DMS79 (cell line): ENCODE measurements at regions not wholly inside any gene's neighbourhood (a gene's known extent, or its start where the extent isn't known, plus 50 kb on each side); places are given as distances from the start of the nearest gene placed in this dataset.
A peak's percentile ranks its signal among the peaks of the same experiment; 100 is the strongest.

Experiments used
- DNase-seq: peaks from one replicate; lab custom pipeline; 2025; lab: John Stamatoyannopoulos, UW

DNA sequence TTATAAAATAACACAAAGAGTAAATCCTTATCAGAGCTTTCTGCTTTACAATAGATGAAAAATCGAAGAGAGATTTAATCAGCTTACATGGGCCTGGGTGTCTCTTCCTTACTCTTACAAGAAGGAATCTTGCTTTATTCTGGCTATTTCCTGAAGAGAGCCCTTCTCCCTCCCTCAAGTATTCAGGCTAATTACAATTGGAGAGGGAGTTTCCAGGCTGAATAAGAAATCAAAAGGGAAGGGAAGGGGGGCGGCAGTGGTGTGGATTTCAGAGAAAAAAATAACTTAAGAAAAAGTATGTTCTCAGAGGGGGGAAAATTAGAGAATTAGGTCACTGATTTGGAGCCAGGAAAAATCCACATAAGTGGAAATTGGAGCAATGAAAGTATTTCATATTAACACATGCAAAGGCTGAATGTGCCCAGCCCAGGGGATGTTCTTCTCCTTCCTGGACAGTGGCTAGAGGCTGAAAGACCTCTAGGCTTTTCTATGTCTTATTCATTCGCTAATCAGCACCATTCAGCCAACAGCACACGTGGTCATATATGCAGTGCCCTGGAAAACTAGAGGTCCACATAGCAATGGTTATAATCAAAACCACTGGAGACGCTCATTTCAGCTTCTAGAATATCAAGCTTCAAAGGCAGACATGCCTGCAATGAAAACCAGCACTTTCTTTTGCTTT, 158.9 kb upstream of the BTG1 start:
- no peak for DNase-seq

DNA sequence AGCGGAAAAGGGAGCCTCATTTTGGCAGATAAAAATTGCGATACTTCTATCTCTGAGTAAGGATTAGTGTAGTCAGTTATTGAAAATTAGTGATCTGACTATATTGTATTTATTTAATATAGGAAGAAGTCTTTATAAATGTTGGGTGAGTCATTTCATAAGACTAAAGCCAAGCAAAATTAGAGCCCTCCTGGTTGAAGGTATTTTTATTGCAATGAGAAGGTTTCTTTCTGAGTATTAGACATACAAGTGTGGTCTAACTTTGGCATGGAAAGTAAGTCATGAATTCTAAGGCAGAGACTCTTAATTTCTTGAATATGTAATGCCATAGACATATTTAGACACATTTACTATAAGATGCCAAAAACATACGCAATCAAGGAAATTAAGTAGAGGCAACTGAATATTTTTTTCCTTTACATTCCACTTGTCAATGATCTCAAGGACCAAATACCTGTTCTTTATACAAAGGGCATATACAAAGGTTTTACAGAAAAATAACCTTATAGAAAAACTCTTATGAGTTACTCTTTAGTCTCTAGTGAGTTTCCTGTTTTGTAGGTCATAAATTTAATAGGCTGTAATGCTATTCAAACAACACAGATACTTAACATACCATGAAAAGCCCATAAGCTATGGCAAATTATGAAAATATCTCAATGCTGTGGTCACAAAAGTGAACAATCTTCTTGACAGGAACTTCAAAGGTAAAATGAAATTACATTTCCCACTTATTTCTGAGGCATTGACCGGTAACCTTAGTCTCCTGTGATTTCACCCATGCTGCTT, 156.6 kb upstream of the BTG1 start:
- DNase-seq: no peak

DNA sequence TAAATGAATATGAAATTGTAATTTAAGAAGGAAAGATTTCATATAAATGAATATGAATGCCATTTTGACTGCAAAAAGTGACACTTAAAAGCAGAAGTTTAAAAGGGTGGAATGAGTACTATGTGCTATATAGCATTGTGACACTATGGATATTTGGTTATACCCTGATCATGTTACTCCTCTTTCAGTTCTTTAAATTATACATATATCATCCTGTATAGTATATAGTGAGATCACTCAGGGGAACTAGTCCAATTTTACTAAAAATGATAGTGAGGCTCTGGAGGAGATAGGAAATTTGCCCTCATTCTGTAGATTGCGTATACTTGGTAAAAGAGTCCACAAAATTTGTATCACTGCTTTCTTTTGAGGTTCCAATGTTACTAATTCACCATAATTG, 155.7 kb upstream of the BTG1 start:
- no peak for DNase-seq

DNA sequence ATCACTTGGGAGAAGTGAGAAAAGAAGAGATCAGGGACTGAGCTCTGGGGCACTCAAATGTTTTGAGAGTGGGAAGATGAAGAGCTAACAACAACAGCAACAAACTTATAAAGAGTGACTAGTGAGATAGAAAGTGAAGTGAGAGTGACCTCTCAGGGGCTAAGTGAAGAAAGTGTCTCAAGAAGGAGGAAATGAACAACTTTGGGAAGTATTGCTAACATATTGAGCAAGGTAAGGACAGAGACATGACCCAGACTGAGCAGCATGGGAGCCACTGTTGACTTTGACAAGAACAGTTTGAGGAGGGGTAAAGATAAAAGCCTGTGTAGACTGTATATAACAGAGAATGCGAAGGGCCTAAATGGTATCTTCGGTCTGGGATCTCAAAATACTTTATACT, 155.1 kb upstream of the BTG1 start:
- DNase-seq: no peak

DNA sequence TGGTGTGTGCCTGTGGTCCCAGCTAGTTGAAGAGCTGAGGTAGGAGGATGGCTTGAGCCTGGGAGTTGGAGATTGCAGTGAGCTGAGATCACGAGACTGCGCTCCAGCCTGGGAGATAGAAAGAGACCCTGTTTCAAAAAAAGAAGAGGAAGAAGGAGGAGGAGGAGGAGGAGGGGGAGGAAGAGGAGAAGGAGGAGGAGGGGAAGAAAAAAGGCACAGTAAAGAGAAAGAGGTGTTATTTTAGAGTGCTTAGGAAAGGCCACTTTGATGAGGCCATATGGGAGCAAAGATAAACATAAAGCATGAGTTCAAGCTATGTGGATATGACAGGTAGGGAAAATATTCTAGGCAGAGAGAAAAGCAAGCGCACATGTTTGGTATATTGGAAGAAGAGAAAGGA, 154.1 kb upstream of the BTG1 start:
- DNase-seq: no peak

DNA sequence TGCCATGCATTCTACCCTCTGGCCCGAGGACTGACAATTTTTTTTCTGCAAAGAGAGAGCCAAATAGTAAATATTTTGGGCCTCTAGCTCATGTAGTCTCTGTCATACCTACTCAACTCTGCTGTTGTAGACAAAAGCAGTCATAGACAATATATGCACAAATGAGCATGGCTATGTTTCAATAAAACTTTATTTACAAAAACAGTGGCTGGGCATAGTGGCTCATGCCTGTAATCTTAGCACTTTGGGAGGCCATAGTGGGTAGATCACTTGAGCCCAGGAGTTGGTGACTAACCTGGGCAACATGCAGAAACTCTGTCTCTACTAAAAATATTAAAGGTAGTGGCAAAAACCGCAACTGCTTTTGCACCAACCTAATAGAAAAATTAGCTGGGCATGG, 153.7 kb upstream of the BTG1 start:
- DNase-seq: no peak

DNA sequence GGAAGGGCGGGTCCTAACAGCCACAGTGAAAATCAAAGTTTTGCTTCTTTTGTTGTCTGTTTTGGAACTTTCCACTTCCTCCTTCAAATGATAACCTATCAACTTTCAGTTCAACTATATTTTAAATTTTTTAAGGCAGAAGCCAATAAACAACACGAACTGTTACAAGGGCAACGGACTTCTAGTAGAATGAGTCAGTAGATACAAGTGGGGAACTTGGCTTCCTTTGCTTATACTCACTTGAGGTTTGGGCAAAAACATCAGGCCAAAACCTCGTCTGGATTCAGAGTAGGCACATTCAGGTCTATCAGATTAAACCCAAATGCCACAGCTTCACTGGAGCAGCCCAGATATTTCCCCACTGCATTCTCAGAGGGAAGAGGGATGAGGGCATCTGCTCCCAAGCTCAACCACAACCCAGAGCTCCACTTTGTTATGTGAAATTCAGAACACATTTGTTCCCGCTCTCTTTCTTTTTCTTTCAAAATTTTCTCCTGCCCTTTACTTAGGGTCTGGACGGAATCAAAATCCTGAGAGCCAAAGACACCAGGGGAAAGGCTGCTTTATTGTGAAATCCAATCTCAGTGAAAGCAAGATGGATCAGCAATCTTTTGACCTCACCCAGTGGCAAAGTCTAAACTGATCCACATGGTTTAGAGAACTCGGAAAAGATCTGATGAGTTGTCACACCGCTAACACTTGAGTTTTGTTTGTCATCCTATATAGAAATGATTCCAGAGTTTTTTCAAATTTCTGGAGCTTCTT, 152.5 kb upstream of the BTG1 start:
- DNase-seq: no peak

DNA sequence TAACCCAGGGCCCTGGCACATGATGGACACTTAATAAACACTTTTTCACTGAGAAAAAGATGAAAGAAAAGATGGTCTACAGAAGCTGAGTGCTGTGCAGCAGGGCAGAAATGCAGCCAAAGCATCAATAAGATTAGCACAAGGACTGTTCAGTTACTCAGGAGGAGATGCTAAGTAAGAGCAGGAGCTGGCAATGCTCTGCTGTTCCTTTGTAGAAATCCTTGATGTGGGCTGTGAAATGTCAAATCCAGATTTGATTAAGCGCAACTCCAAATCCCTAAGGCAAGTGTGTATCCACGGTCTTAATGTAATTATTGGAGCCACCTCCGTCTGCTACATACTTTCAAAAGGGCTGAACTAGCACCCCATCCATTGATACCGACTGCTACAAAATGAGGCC, 151.8 kb upstream of the BTG1 start:
- no peak for DNase-seq

DNA sequence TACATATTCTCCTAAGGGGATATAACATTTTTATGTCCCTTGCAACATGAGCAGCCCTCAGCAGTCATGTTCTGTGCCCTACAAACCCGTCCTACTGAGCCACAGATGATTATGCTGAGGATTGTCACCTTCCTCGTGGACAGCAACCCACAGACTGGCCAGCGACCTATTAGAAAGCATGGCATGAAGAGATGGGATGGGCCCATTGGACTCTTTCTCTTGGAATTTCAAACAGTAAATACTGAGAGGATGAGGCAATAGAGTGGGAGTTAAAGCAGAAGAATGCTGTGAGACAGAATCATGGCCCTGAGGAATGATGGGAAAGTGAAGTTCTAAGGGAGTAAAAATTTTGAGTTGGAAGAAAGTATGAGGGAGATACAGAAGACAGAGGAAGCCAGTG, 149.9 kb upstream of the BTG1 start:
- no peak for DNase-seq

DNA sequence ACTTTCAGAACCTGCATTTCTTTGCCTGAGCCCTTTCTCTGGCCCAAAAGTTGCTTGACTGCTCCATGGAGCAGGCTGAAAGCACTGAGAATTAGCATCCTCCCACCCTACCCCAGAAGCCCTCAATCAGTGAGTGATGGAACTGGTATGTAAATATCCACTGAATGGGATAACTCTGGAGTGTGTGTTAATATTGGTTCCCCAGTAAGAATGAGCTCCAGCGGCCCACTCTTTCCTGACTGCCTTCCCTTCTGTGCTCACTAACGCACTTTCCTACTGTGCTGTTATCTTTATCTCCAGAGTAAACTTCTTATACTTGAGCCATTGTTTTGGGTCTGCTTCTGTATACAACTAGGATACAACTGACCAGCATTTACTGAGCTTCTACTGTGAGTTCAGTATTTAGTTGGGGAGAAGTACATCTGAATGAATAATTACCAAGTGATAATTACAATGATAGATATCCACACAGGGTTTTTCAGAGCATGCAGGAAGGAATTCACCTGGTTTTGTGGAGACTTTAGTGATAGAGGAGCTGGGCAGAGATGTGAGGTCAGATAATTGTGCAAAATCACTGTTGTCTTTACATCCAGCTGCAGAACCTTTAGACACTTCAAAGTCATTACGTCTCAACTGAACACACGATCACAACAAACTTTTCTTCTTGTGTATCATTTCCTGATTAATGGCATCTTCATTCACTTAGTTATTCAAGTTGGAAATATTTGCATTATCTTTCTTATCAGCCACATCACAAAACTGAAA, 149.2 kb upstream of the BTG1 start:
- DNase-seq: no peak

DNA sequence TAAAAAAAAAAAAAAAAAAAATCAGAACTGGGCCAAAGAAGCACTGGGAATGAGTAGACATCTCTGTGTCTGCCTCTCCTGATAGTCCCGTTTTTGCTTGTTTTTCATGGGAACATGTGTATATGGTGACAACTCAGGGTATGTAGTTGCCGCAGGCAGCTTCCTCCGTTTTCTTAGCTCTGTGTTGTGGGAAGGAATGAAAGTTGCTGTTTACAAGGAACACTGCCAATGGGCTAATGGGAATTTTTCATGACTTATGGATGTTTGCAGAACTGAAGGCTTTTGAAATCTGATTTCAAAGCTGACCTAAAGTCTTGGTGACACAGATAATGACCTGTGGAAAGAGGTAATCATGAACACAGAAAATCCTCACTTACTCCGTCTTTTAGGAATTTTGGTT, 146.4 kb upstream of the BTG1 start:
- DNase-seq: no peak

DNA sequence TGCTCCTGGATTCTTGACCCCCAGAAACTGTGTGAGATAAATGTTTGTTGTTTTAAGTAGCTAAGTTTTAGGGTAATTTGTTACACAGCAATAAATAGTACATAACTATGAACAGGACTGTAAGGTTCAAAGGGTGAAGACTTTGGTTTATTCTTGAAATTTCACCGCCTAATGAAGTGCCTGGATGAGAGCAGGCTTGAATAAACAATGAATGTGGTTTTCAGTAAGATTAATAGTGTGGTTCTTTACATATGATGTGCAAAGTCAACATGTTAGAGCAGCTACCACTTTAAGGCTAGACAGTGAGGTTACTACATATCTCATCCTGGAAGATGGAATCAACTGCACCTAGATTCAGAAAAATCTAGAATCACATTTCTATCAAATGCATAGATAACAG, 145.2 kb upstream of the BTG1 start:
- no peak for DNase-seq

DNA sequence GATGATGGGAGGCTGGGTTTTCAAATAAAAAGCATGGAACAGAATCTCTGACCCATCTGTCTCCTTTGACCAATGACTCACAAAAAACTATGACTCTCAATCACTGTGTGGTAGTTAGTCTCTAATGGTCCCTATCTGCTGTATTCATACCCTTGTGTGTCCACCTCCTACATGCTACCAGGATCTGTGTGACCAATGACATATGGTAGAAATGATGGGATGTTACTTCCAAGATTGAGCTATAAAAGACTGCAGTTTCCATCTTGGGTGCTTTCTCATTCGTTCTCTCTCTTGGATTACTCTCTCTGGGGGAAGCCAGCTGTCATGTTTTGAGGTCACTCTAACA, 144.7 kb upstream of the BTG1 start:
- no peak for DNase-seq

DNA sequence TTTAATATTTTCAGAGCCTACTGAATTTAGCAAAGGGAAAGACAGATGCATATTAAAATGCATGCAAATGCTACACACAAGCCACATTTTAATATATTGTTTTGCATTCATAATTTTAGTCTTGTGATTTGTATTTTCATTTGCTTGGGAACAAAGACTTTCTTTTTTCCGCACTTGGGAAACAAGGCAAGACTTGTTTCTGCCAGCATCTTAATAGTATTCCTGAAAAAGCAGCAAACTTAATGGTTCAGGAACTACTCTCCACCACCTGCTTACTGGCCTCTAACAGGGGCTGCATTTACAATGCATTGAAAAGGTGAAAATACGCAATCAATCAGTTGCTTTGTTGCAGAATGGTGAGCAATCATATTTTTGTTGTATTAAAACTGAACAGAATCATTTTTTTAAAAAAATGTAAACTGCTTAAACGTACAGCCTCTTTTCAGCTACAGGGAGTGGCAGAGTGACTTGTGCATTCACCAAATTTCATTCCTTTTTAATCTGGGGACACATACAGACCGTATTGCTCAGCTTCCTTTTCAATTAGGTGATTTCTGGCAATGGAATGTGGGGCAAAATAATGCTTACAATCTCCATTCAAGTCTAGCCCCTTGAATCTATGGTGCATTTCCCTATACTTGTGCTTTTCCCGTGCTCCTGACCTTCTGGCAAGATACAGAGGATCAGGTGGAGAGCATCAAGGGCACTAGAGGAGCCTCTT, 144.1 kb upstream of the BTG1 start:
- no peak for DNase-seq

DNA sequence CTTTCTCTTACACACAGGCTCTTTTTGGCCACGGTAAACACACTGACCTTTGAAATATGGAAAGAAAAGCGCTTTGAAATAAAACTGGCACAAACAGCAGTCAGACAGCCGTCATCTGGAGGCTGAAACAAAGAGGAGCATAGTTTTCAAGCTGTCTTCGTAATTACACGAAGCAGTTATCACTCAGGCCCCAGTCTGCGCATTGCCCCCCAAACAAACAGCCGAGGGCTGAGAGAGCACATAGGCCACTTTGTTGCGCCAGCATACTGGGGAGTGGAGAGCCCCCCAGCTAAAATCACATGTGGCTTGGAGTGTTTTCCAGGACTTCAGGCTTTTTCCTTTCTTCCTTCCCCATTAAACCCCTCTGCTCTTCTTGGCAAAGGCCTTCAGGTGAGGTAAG, 142.9 kb upstream of the BTG1 start:
- no peak for DNase-seq

DNA sequence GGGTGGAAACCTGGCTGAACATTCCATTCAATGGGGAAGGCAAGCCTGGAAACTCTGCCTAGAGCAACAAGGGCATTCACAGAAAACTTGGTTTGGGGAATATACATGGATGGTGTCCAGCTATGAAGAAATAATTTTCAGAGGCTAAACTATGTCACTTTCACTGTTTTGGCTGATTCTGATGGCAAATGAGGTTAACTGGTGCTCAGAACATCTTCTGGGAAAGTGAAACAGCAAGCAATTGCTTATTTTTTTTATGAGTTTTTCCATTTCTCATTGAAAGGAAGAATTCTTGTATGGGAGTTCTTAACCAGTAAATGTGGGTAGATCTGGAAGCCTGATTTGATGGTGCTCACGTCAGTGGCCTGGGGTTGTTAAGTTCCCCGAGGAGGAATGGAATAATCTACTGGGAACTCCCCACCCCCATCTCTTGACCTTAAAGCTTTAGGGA, 132.8 kb upstream of the BTG1 start:
- DNase-seq: no peak

DNA sequence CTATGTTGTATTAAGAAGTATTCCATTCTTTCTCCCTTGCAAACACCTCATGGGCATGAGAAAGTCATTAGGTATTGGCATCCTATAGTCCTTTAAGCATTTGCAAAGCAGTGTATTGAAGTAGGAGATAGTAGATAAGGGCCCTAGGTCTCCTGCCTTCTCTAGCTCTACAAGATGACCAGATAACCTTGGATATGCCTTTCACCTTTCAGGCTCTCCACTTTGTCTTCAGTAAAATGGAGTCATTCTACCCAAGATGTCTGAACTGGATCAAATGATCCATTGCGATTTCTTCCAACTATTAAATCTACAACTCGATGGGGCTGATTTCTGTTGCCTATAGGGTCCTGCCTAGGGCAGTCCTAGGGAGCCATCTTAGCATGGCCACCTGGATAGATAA, 132.1 kb upstream of the BTG1 start:
- no peak for DNase-seq

DNA sequence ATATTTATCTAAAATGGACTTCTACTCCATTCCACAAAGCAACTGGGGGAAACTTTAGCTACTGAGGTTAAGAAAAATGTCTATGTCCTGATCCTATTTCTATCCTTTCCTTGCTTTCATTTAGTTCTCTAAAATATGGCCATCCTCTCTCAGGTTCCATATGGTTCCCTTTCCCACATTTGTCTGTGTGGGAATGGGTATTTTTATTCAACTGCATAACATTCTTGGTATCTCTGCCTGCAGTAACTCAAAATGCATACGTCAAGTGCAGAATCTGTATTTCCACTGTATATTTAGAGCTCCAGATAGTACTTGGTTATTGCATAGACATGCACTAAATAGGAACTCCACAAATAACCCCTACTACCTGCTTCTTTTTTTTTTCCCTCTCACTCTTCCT, 130.6 kb upstream of the BTG1 start:
- DNase-seq: no peak

DNA sequence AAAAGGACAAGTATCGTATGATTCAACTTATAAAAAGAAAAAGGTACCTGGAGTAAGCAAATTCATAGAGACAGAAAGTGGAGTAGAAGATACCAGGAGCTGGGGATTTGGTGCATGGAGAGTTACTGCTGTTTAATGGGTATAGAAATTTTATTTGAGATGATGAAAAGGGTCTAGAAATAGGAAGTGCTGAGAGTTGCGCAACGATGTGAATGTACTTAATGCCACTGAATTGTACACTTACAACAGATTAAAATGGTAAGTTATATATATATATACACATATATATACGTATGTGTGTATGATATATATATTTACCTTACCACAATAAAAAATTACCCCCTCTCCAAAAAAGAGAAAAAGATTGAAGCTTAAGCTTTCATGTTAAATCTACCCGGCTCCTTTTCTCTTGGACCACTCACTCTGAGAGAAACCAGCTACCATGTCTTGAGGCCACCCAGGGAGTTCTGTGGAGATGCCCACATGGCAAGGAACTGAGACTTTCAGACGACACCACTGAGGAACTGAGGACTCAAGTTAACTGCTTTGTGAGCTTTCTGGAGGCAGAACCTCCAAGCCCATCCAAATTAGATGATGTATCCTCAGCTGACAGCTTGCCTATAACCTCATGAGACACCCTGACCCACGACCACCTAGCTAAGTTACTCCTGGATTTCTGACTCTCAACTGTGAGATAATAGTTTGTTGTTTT, 130.0 kb upstream of the BTG1 start:
- DNase-seq: no peak

DNA sequence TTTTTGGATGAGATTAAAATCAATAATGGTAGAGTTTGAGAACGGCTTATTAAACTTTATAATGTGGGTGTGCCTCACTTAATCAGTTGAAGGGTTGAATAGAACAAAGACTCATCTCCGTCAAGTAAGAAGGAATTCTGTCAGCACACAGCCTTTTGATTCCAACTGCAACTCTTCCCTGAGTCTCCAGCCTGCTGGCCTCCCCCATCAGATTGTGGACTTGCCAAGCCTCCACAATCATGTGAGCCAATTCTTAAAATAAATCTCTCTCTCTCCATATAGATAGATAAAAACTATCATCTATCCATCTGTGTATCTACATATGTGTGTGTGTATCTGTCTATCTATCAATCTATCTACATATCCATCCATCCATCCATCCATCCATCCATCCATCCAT, 127.4 kb upstream of the BTG1 start:
- DNase-seq: peak; percentile 70
